WERI-Rb-1 (cell line): ENCODE measurements at regions not wholly inside any gene's neighbourhood (a gene's known extent, or its start where the extent isn't known, plus 50 kb on each side); places are given as distances from the start of the nearest gene placed in this dataset.

ENCODE experiments used
- DNase-seq: peaks from one replicate; pipeline ENCODE4 v3.0.0-alpha.2; 2020
- H3K27ac ChIP-seq: fragments of 250-450 bp; sonication (Bioruptor Pico); 2 replicates; pipeline ENCODE4 v1.5.1; 2020; ENCODE audit warnings: mild to moderate bottlenecking, moderate library complexity
- H3K27me3 ChIP-seq: fragments of 250-450 bp; sonication (Bioruptor Pico); 2 replicates; pipeline ENCODE4 v1.5.1; 2021; ENCODE audit warnings: mild to moderate bottlenecking, low read depth, moderate library complexity; ENCODE audit not compliant: insufficient read depth, severe bottlenecking
- H3K36me3 ChIP-seq: fragments of 250-450 bp; sonication (Bioruptor Pico); 2 replicates; pipeline ENCODE4 v1.5.1; 2020; ENCODE audit warnings: mild to moderate bottlenecking, moderate library complexity
- H3K4me3 ChIP-seq: 2 replicates; pipeline ENCODE4 v1.5.1; 2011; ENCODE audit warnings: low read depth, mild to moderate bottlenecking, control low read depth, low read length
- H3K9me3 ChIP-seq: fragments of 250-450 bp; sonication (Bioruptor Pico); 2 replicates; pipeline ENCODE4 v1.5.1; 2021; ENCODE audit warnings: mild to moderate bottlenecking, moderate library complexity; ENCODE audit not compliant: severe bottlenecking
- CTCF ChIP-seq: IDR thresholded peaks from 2 replicates; pipeline ENCODE4 v1.5.1; 2011; ENCODE audit warnings: low read depth, mild to moderate bottlenecking, control low read depth, inconsistent platforms, low read length

DNA sequence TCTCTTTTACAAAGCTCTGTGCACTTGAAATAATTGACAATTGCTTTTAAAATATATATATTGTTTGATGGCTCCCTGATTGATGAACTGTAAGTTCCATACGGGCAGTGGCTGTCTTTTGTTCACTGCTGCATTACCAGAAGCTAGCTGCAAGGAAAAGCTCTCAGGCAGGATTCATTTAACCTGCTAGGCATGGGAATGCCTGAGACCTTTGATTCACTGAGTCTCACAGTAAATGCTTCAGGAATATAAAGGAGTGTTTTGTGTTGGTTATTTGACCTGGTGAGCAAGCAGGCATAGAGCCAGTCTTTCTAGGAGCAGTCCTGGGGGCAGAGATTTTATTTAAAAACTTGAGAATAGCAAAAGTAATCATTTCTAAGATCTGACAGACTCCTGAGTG lies 193.2 kb upstream of the ITGA4 start:
- no peak for DNase-seq
- Histone ChIP-seq H3K27me3 (no peaks in the 10 kb centered on the region), H3K27ac (no peak overlapping the region), H3K4me3 (no peak overlapping the region), H3K36me3 (no peaks in the 10 kb centered on the region), H3K9me3 (no peaks in the 10 kb centered on the region)
- TF ChIP-seq CTCF = no peak

- Histone ChIP-seq H3K4me3 (no peak overlapping the region), H3K9me3 (no peaks in the 10 kb centered on the region), H3K27me3 (no peaks in the 10 kb centered on the region), H3K27ac (no peak overlapping the region), H3K36me3 (no peaks in the 10 kb centered on the region)
- DNase-seq = no peak
- TF ChIP-seq CTCF = no peak
Measured at GRCh38 chr2:181264441-181264840, 192.7 kb upstream of the ITGA4 start.

DNA sequence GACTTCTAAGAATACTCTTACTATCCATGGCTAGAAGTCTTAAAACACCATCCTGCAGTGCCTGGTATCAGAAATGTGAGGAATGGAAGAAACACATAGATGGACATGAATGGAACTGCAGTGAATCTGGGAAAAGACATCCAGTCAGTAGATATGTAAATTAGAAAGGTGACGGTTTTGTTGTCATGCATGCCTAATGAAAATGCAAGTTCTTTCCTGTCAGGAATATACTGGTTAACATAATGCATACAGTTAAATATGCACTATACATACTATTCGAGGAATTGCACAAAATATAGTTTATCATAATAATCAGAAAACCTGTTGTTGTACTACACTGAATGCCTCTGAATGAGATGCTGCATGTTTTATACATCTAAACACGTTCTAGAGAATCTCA lies 190.6 kb upstream of the ITGA4 start:
- no peak for TF ChIP-seq CTCF
- Histone ChIP-seq H3K27ac (no peak overlapping the region), H3K36me3 (no peaks in the 10 kb centered on the region), H3K27me3 (no peaks in the 10 kb centered on the region), H3K4me3 (no peak overlapping the region), H3K9me3 (no peaks in the 10 kb centered on the region)
- DNase-seq = no peak

DNA sequence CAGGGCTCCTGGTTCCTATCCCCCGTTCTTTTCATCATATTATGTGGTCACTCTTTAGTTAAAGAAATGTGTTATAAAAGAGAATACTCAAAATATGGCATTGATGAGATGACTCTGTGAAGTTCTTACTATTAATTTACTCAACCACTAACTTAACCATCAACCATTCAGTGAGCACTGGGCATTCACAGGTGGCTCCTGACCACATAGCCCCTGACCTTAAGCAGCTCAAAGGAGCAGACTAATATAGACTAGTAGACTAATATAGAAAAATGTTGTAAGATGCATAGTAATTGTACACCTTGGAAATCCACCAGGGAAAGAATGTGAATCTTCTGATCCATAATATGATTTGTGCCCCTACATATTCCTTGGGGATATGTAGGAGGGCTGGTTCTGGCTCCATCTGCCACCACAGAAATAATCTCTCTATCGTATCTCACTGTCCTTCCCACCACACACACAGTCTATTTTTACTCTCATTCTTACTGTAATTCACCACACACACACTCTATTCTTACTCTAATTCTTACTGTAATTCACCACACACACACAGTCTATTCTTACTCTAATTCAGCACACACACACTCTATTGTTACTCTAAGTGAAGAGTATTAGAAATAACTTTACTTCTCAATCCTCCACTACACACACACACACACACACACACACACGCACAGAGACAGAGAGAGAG lies 188.9 kb upstream of the ITGA4 start:
- no peaks in the 10 kb centered on the region for H3K27me3 ChIP-seq
- H3K36me3 ChIP-seq = no peaks in the 10 kb centered on the region
- DNase-seq = no peak
- H3K27ac ChIP-seq = no peak overlapping the region
- no peak for TF ChIP-seq CTCF
- no peak overlapping the region for H3K4me3 ChIP-seq
- no peaks in the 10 kb centered on the region for H3K9me3 ChIP-seq

GRCh38 chr2:181273986-181274385 lies 183.2 kb upstream of the ITGA4 start:
- Histone ChIP-seq H3K27ac (no peak overlapping the region), H3K4me3 (no peak overlapping the region), H3K27me3 (no peaks in the 10 kb centered on the region), H3K36me3 (no peaks in the 10 kb centered on the region), H3K9me3 (no peaks in the 10 kb centered on the region)
- no peak for DNase-seq
- TF ChIP-seq CTCF = no peak

GRCh38 chr2:181275643-181276070 lies 181.5 kb upstream of the ITGA4 start:
- H3K27me3 ChIP-seq = no peaks in the 10 kb centered on the region
- no peak overlapping the region for H3K4me3 ChIP-seq
- H3K9me3 ChIP-seq = no peaks in the 10 kb centered on the region
- no peak for TF ChIP-seq CTCF
- no peak for DNase-seq
- H3K36me3 ChIP-seq = no peaks in the 10 kb centered on the region
- H3K27ac ChIP-seq = no peak overlapping the region
